Fibroblast of the aortic adventitia (primary cell): ENCODE measurements at regions not wholly inside any gene's neighbourhood (a gene's known extent, or its start where the extent isn't known, plus 50 kb on each side); places are given as distances from the start of the nearest gene placed in this dataset.

Source experiments
- DNase-seq: peaks from one replicate; pipeline ENCODE4 v3.0.0-alpha.2; 2010; ENCODE audit warnings: low read depth
- H3K4me3 ChIP-seq: 2 replicates; pipeline ENCODE4 v1.5.1; 2011; ENCODE audit warnings: low read depth, mild to moderate bottlenecking, control low read depth, low read length, moderate library complexity
- CTCF ChIP-seq: IDR thresholded peaks from 2 replicates; pipeline ENCODE4 v1.5.1; 2011; ENCODE audit warnings: mild to moderate bottlenecking, low read length, control low read depth, inconsistent platforms; ENCODE audit not compliant: insufficient read depth

GRCh38 chr4:153116291-153116680 lies 88.0 kb upstream of the TRIM2 start:
- no peak for DNase-seq
- TF ChIP-seq CTCF: no peak
- no peak overlapping the region for H3K4me3 ChIP-seq

GRCh38 chr4:153116801-153117200 lies 87.4 kb upstream of the TRIM2 start:
- DNase-seq: no peak

GRCh38 chr4:153117554-153117953 lies 86.7 kb upstream of the TRIM2 start:
- DNase-seq: no peak
- H3K4me3 ChIP-seq: no peak overlapping the region
- no peak for TF ChIP-seq CTCF

More at GRCh38 chr4:153116801-153117200, 87.4 kb upstream of the TRIM2 start:
- no peak overlapping the region for H3K4me3 ChIP-seq
- TF ChIP-seq CTCF: no peak

- no peak for TF ChIP-seq CTCF
- H3K4me3 ChIP-seq: no peak overlapping the region
- DNase-seq: no peak
Measured at GRCh38 chr4:153119626-153120025, 84.6 kb upstream of the TRIM2 start.

- no peak for TF ChIP-seq CTCF
- DNase-seq: no peak
Measured at GRCh38 chr4:153120235-153120634, 84.0 kb upstream of the TRIM2 start.

GRCh38 chr4:153122855-153123254 lies 81.4 kb upstream of the TRIM2 start:
- H3K4me3 ChIP-seq: no peak overlapping the region
- DNase-seq: no peak
- no peak for TF ChIP-seq CTCF

More at GRCh38 chr4:153120235-153120634, 84.0 kb upstream of the TRIM2 start:
- no peak overlapping the region for H3K4me3 ChIP-seq

GRCh38 chr4:153126137-153126536 lies 78.1 kb upstream of the TRIM2 start:
- TF ChIP-seq CTCF: no peak
- no peak for DNase-seq
- no peak overlapping the region for H3K4me3 ChIP-seq
